Mesodermal cell (in vitro differentiated cells): ENCODE measurements at regions not wholly inside any gene's neighbourhood (a gene's known extent, or its start where the extent isn't known, plus 50 kb on each side); places are given as distances from the start of the nearest gene placed in this dataset.
"Not testable (repeated sequence)": the region's sequence is repeated elsewhere in the genome, so short reads cannot be mapped to it uniquely, and the experiment has no call there.

Source experiments
- H3K27ac ChIP-seq: 2 replicates; pipeline ENCODE4 v1.7.0; 2013; ENCODE audit warnings: mild to moderate bottlenecking, low read depth, low read length, moderate library complexity; ENCODE audit not compliant: severe bottlenecking
- H3K36me3 ChIP-seq: 2 replicates; pipeline ENCODE4 v1.7.1; 2013; ENCODE audit warnings: mild to moderate bottlenecking, low read length, moderate library complexity; ENCODE audit not compliant: control insufficient read depth, insufficient read depth
- H3K4me1 ChIP-seq: one replicate; pipeline ENCODE4 v1.7.1; 2013; ENCODE audit warnings: mild to moderate bottlenecking, low read length; ENCODE audit not compliant: insufficient read depth, control insufficient read depth, poor library complexity, severe bottlenecking
- H3K4me3 ChIP-seq: 2 replicates; pipeline ENCODE4 v1.7.0; 2013; ENCODE audit warnings: low read length, control low read depth, mild to moderate bottlenecking; ENCODE audit not compliant: insufficient read depth, poor library complexity, severe bottlenecking; ENCODE audit errors: extremely low read depth
- H3K9me3 ChIP-seq: 2 replicates; pipeline ENCODE4 v1.7.1; 2013; ENCODE audit warnings: mild to moderate bottlenecking, low read length, moderate library complexity; ENCODE audit not compliant: control insufficient read depth
- WGBS, 2 experiments: methylation state at CpG; one replicate each; pipeline ENCODE4 v1.1.5; 2013; ENCODE audit warnings: missing lambda C conversion rate in 2 of 2; ENCODE audit not compliant: insufficient coverage in 2 of 2; 5-methylcytosine and 5-hydroxymethylcytosine counted together

DNA sequence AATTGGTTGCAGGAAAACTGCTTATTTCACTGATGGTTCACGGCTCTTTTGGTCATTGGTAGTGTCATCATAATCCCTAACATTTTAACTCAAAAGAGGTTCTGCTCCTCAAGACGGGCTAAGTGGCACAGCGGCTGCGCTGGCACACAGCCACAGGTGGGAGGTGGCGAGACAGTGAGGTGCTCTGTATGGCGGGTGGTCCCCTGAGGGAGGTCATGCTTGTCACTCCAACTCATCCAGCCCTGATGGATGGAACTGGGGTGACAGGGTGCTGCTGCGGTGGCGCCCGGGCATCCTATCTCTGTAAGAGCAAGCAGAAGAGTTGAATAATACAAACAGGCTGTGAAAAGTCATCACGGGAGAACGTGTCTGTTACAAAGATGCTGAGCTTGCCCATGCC is 370.2 kb downstream of the SFMBT2 start:
- 92 to 97% methylated on average over 7 of the region's 11 CpGs for WGBS, 2 experiments
- no peaks in the 10 kb centered on the region for H3K36me3 ChIP-seq
- no peak overlapping the region for H3K4me3 ChIP-seq
- H3K27ac ChIP-seq = no peak overlapping the region
- no peaks in the 10 kb centered on the region for H3K4me1 ChIP-seq
- no peaks in the 10 kb centered on the region for H3K9me3 ChIP-seq

DNA sequence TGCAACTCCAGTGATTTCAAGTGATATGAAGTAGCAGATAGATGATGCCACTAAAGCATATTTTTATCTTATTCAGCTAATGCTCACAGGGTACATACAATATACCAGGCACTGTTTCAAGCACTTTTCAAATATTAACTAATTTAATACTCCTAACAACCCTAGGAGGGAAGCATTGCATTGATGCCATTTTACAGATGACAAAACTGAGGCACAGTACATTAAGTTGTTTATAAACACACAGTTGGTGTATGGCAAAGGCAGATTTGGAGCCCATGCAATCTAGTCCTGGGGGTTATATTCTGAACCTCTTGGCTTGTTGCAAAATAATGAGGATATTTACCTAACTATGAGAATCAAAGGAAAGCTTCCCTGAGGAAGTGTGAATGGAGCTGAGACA is 371.0 kb downstream of the SFMBT2 start:
- no peak overlapping the region for H3K4me3 ChIP-seq
- H3K4me1 ChIP-seq = no peaks in the 10 kb centered on the region
- no peaks in the 10 kb centered on the region for H3K9me3 ChIP-seq
- H3K36me3 ChIP-seq = no peaks in the 10 kb centered on the region
- no peak overlapping the region for H3K27ac ChIP-seq

DNA sequence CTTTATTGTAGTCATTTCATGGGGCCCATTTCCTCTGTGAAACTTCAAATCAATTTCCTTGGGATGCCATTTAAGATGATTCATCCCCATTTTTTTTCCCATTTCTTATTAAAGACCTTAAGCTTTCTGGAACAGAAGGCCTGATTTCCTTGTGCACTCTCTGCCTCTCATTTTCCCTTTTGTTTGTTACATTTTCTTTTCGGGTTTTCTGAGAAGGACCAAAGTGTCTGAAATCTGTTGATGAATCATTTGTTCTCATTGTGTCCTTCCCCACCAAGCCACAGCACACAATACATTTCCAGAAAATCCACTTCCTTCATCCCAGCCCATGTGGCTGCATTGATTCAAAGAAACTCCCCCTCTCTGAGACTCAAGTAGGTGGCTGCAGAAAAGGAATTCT is 372.4 kb downstream of the SFMBT2 start:
- Histone ChIP-seq H3K4me3 (no peak overlapping the region), H3K9me3 (no peaks in the 10 kb centered on the region), H3K27ac (no peak overlapping the region), H3K36me3 (no peaks in the 10 kb centered on the region), H3K4me1 (no peaks in the 10 kb centered on the region)
- WGBS, 2 experiments = 40% methylated on average over 1 of the region's 1 CpG; no CpG with 5 or more reads in 1 of the 2 experiments

DNA sequence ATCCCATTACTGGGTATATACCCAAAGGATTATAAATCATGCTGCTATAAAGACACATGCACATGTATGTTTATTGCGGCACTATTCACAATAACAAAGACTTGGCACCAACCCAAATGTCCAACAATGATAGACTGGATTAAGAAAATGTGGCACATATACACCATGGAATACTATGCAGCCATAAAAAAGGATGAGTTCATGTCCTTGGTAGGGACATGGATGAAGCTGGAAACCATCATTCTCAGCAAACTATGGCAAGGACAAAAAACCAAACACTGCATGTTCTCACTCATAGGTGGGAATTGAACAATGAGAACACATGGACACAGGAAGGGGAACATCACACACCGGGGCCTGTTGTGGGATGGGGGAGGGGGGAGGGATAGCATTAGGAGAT is 373.4 kb downstream of the SFMBT2 start:
- WGBS, 2 experiments = no CpG with 5 or more reads among the region's 2 CpGs
- not testable (repeated sequence) for H3K4me1 ChIP-seq, H3K36me3 ChIP-seq, H3K9me3 ChIP-seq, H3K27ac ChIP-seq, H3K4me3 ChIP-seq

DNA sequence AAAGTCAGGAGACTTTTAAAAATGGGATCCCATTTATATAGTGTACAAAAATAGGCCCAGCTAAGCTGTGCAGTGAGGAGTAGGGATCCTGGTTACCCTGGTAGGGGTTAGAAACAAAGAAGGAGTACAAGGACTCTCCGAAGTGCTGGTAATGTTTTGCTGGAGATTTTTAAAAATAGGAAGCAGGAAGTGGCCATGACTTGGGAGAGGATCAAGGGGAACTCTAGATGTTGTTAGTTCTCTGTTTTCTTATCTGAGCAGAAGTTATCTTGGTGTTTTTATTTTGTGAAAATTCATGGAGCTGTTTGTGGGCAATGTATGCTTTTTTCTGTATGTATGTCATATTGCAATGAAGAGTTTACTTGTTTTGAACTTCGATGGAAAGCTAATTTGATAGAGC is 373.9 kb downstream of the SFMBT2 start:
- no peak overlapping the region for H3K4me3 ChIP-seq
- H3K4me1 ChIP-seq = no peaks in the 10 kb centered on the region
- no peak overlapping the region for H3K27ac ChIP-seq
- no peaks in the 10 kb centered on the region for H3K9me3 ChIP-seq
- no peaks in the 10 kb centered on the region for H3K36me3 ChIP-seq
- WGBS, 2 experiments = 84 to 100% methylated on average over 1 to 2 of the region's 2 CpGs

DNA sequence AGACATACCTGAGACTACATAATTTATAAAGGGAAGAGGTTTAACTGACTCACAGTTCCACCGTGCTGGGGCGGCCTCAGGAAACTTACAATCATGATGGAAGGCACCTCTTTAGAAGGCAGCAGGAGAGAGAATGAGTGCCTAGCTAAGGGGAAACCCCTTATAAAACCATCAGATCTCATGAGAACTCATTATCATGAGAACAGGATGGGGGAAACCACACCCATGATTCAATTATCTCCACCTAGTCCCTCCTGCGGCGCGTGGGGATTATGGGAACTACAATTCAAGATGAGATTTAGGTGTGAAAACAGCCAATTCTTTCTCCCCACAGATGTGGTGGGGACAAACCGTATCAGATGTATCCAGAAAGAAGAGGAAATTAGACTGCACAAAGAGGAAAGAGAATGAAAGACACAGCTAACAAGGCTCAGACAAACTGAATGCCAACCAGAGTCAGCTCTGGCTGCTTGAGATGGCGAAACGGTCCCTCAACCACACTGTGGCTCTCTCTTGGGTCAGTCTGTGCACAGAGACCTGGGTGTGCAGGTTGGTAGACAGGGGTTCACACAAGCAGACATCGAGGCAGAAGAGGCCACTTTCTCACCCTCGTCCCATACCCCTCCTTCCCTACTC is 375.6 kb downstream of the SFMBT2 start:
- no CpG with 5 or more reads among the region's 10 CpGs for WGBS, 2 experiments
- no peaks in the 10 kb centered on the region for H3K36me3 ChIP-seq
- H3K9me3 ChIP-seq = no peaks in the 10 kb centered on the region
- no peak overlapping the region for H3K27ac ChIP-seq
- no peak overlapping the region for H3K4me3 ChIP-seq
- no peaks in the 10 kb centered on the region for H3K4me1 ChIP-seq

DNA sequence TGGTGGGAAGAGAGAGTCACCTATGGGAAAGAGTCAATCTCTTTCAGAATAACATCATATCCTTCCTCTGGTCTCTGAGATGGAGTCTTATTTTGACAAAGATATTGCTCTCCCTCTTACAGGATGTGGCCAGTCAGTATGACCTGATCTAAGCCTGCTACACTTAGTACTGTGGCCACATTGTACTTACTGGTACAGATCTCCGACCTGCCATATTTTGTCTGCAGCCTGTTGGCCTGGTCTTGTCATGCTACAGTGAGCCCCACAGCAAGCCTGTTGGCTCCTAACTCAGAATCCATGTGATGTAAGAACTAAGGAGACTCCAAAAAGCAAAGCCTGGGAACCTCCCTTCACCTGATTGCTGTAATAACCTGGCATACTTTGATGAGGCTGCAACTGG is 377.8 kb downstream of the SFMBT2 start:
- H3K9me3 ChIP-seq = no peaks in the 10 kb centered on the region
- 83 to 89% methylated on average over 1 of the region's 1 CpG for WGBS, 2 experiments

DNA sequence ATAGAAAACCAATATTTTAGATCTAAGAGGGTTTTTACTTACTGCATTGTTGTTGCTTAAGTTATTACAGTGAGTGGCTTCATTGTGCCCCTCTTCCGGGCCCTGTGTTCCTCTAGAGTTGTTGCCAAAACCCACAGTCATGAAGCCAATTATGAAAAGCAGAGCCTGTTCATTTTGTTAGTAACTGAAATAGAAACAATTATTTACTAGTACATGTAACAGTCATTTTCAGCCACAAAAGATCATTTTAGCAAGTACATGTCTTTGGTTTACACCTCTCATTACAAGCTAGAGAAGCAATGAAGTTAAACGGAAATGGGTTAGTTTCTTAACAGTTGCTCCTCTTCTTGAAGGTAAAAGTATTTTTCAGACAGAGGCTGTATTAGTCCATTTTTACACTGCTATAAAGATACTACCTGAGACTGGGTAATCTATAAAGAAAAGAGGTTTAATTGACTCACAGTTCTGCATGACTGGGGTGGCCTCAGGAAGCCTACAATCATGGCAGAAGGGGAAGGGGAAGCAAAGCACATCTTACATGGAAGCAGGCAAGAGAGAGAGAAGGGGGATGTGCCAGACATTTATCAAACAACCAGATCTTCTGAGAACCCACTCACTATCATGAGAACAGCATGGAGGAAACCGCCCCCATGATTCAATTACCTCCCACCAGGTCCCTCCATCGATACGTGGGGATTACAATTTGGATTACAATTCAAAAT is 380.5 kb downstream of the SFMBT2 start:
- Histone ChIP-seq H3K36me3 (no peaks in the 10 kb centered on the region), H3K4me3 (no peak overlapping the region), H3K27ac (no peak overlapping the region), H3K4me1 (no peaks in the 10 kb centered on the region), H3K9me3 (no peaks in the 10 kb centered on the region)
- 93% methylated on average over 3 of the region's 5 CpGs; no CpG with 5 or more reads in 1 of the 2 experiments for WGBS, 2 experiments

More for the DNA sequence above, 377.8 kb downstream of the SFMBT2 start:
- Histone ChIP-seq H3K4me3 (no peak overlapping the region), H3K27ac (no peak overlapping the region), H3K36me3 (no peaks in the 10 kb centered on the region), H3K4me1 (no peaks in the 10 kb centered on the region)

DNA sequence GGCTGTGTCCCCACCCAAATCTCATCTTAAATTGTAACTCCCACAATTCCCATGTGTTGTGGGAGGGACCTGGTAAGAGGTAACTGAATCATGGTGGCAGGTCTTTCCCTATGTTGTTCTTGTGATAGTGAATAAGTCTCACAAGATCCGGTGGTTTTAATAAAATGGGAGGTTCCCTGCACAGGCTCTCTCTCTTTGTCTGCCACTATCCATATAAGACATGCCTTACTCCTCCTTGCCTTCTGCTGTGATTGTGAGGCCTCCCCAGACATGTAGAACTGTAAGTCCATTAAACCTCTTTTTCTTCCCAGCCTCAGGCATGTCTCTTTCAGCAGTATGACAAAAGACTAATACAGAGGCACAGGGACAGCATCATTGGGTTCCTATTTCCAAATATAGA is 381.2 kb downstream of the SFMBT2 start:
- Histone ChIP-seq H3K4me3 (no peak overlapping the region), H3K4me1 (no peaks in the 10 kb centered on the region), H3K27ac (no peak overlapping the region), H3K36me3 (no peaks in the 10 kb centered on the region), H3K9me3 (no peaks in the 10 kb centered on the region)
- WGBS, 2 experiments = 100% methylated on average over 1 of the region's 1 CpG; no CpG with 5 or more reads in 1 of the 2 experiments

DNA sequence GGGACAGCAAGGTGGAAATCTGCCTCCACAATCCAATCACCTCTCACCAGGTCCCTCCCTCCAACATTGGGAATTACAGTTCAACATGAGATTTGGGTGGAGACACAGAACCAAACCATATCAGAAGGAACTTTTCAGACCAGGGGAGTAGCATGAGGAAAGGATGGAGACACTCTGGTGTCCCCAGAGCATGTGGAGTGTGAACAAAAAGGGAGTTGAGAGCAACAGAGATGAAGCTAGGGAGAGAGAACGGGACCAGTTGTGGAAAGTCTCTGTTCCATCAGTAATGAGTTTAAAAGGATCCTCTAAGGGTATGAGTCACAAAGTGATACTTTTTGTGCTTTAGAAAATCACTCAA is 382.0 kb downstream of the SFMBT2 start:
- H3K27ac ChIP-seq = no peak overlapping the region
- no peaks in the 10 kb centered on the region for H3K36me3 ChIP-seq
- WGBS, 2 experiments = 82 to 100% methylated on average over 1 of the region's 1 CpG
- no peaks in the 10 kb centered on the region for H3K9me3 ChIP-seq
- no peak overlapping the region for H3K4me3 ChIP-seq
- H3K4me1 ChIP-seq = no peaks in the 10 kb centered on the region
